Breast epithelium (tissue), 4 donors: ENCODE measurements at regions not wholly inside any gene's neighbourhood (a gene's known extent, or its start where the extent isn't known, plus 50 kb on each side); places are given as distances from the start of the nearest gene placed in this dataset.
"Not testable (repeated sequence)": the region's sequence is repeated elsewhere in the genome, so short reads cannot be mapped to it uniquely, and the experiment has no call there.

ENCODE experiments used
- DNase-seq, 2 donors: peaks; one replicate each; pipeline ENCODE4 v3.0.0-alpha.2; 2019; ENCODE audit warnings: low spot score in 2 of 2
- H3K27ac ChIP-seq, 2 donors: fragments of 200-600 bp; sonication (generic) in 1 of 2; one replicate each; pipeline ENCODE4 v1.5.1; 2016 to 2019; ENCODE audit warnings: mild to moderate bottlenecking in 1 of 2
- H3K27me3 ChIP-seq, 2 donors: fragments of 200-600 bp; sonication (generic) in 1 of 2; one replicate each; pipeline versions ENCODE4 v1.5.1 to v1.6.0; 2017 to 2019; ENCODE audit warnings: control low read depth in 1 of 2, mild to moderate bottlenecking in 1 of 2
- H3K36me3 ChIP-seq: fragments of 200-600 bp; one replicate; pipeline ENCODE4 v1.5.1; 2019
- H3K4me1 ChIP-seq, 2 donors: fragments of 200-600 bp; sonication (generic); one replicate each; pipeline ENCODE4 v1.5.1; 2016 to 2019; ENCODE audit warnings: control low read depth in 1 of 2
- H3K4me3 ChIP-seq, 3 donors: fragments of 200-600 bp; sonication (generic); 1 replicate in 2 of 3; 2 replicates in 1 of 3; pipeline ENCODE4 v1.5.1; 2016 to 2019; ENCODE audit warnings: mild to moderate bottlenecking in 3 of 3, moderate library complexity in 2 of 3
- H3K9me3 ChIP-seq, 2 donors: fragments of 200-600 bp; sonication (generic) in 1 of 2; one replicate each; pipeline ENCODE4 v1.5.1; 2016 to 2019; ENCODE audit warnings: control low read depth in 1 of 2
- CTCF ChIP-seq, 3 donors: fragments of 450-650 bp; IDR thresholded peaks; one replicate each; pipeline ENCODE4 v1.5.1; 2016 to 2017; ENCODE audit warnings: antibody characterized with exemption in 3 of 3, mild to moderate bottlenecking in 3 of 3, moderate library complexity in 3 of 3
- POLR2A ChIP-seq: fragments of 450-650 bp; IDR thresholded peaks from one replicate; pipeline ENCODE4 v1.6.1; 2016; ENCODE audit warnings: antibody characterized with exemption, mild to moderate bottlenecking, moderate library complexity
- POLR2AphosphoS5 ChIP-seq, 3 donors: sonication (generic); formaldehyde crosslinking; IDR thresholded peaks; one replicate each; pipeline ENCODE4 v1.6.1; 2017; ENCODE audit warnings: antibody characterized with exemption in 3 of 3
- intact Hi-C: fragments of 100-400 bp; cut with DNase I; formaldehyde crosslinking; loops from one replicate; pipeline ENCODE4 v1.15.1; 2023; ENCODE audit warnings: low total_unique reads

GRCh38 chrX:130498653-130499274 lies 97.0 kb downstream of the RBMX2 start:
- no peaks in the 10 kb centered on the region for H3K27me3 ChIP-seq
- no peaks in the 10 kb centered on the region for H3K36me3 ChIP-seq
- no peak for DNase-seq
- no peaks in the 10 kb centered on the region for H3K9me3 ChIP-seq
- no peak overlapping the region for H3K4me3 ChIP-seq
- H3K4me1 ChIP-seq, result no peaks in the 10 kb centered on the region
- H3K27ac ChIP-seq, result no peak overlapping the region
- intact Hi-C loops, result no loop called here
- no peak for TF ChIP-seq POLR2A
- TF ChIP-seq POLR2AphosphoS5 (IDR thresholded peaks at IDR 0.05), result no peak
- TF ChIP-seq CTCF (IDR thresholded peaks at IDR 0.05), result no peak

- H3K36me3 ChIP-seq, result no peaks in the 10 kb centered on the region
- H3K27me3 ChIP-seq, result peaks cover 0 to 10% of the 10 kb centered on the region in 2 donors
- no peak overlapping the region for H3K27ac ChIP-seq
- no peak for DNase-seq
- H3K4me3 ChIP-seq, result no peak overlapping the region
- intact Hi-C loops, result no loop called here
- no peaks in the 10 kb centered on the region for H3K4me1 ChIP-seq
- no peaks in the 10 kb centered on the region for H3K9me3 ChIP-seq
- TF ChIP-seq POLR2AphosphoS5 (IDR thresholded peaks at IDR 0.05), result no peak
- TF ChIP-seq CTCF (IDR thresholded peaks at IDR 0.05), result no peak
- no peak for TF ChIP-seq POLR2A
Observed at GRCh38 chrX:130502016-130502570, 100.3 kb downstream of the RBMX2 start.

GRCh38 chrX:130504019-130504418 lies 102.2 kb downstream of the RBMX2 start:
- H3K27me3 ChIP-seq, result peaks cover 0 to 13% of the 10 kb centered on the region in 2 donors
- no peak overlapping the region for H3K27ac ChIP-seq

GRCh38 chrX:130507015-130507414 lies 105.2 kb downstream of the RBMX2 start:
- H3K9me3 ChIP-seq, result no peaks in the 10 kb centered on the region
- intact Hi-C loops, result no loop called here
- peaks cover 0 to 18% of the 10 kb centered on the region in 2 donors for H3K27me3 ChIP-seq
- no peaks in the 10 kb centered on the region for H3K4me1 ChIP-seq
- no peak overlapping the region for H3K4me3 ChIP-seq
- no peak for DNase-seq
- TF ChIP-seq POLR2AphosphoS5 (IDR thresholded peaks at IDR 0.05) (no peak), POLR2A (no peak), CTCF (IDR thresholded peaks at IDR 0.05) (no peak)
- H3K27ac ChIP-seq, result no peak overlapping the region
- no peaks in the 10 kb centered on the region for H3K36me3 ChIP-seq

More at GRCh38 chrX:130504019-130504418, 102.2 kb downstream of the RBMX2 start:
- intact Hi-C loops, result no loop called here
- DNase-seq, result no peak
- H3K9me3 ChIP-seq, result no peaks in the 10 kb centered on the region
- no peaks in the 10 kb centered on the region for H3K36me3 ChIP-seq
- no peak overlapping the region for H3K4me3 ChIP-seq
- H3K4me1 ChIP-seq, result no peaks in the 10 kb centered on the region
- TF ChIP-seq POLR2AphosphoS5 (IDR thresholded peaks at IDR 0.05) (no peak), POLR2A (no peak), CTCF (IDR thresholded peaks at IDR 0.05) (no peak)

GRCh38 chrX:130512534-130512933 lies 110.7 kb downstream of the RBMX2 start:
- H3K4me3 ChIP-seq, intact Hi-C loops, DNase-seq, H3K4me1 ChIP-seq, H3K27ac ChIP-seq, H3K36me3 ChIP-seq, H3K9me3 ChIP-seq: not testable (repeated sequence)
- peaks cover 0 to 15% of the 10 kb centered on the region in 2 donors for H3K27me3 ChIP-seq
